GM12891 (cell line): ENCODE measurements at regions not wholly inside any gene's neighbourhood (a gene's known extent, or its start where the extent isn't known, plus 50 kb on each side); places are given as distances from the start of the nearest gene placed in this dataset.
A peak's percentile ranks its signal among the peaks of the same experiment; 100 is the strongest.

Experiments used
- DNase-seq: peaks from one replicate; pipeline ENCODE4 v3.0.0; 2011; ENCODE audit warnings: low spot score; ENCODE audit not compliant: insufficient read length
- FAIRE-seq: peaks from 2 replicates; lab custom pipeline; 2011; peaks lifted over from hg19 to GRCh38; lab: Jason Lieb, UNC
- PAX5 ChIP-seq: IDR thresholded peaks from 2 replicates; pipeline ENCODE4 v1.6.1; 2011; ENCODE audit warnings: low read length, moderate library complexity, mild to moderate bottlenecking; ENCODE audit not compliant: insufficient read depth, severe bottlenecking
- POLR2A ChIP-seq: IDR thresholded peaks from 2 replicates; pipeline ENCODE4 v1.6.1; 2011; ENCODE audit warnings: low read depth, low read length, control low read depth
- POLR2AphosphoS5 ChIP-seq: IDR thresholded peaks from 2 replicates; pipeline ENCODE4 v1.6.1; 2011; ENCODE audit warnings: low read depth, low read length, control low read depth
- POU2F2 ChIP-seq: IDR thresholded peaks from 2 replicates; pipeline ENCODE4 v1.6.1; 2011; ENCODE audit warnings: low read depth, mild to moderate bottlenecking, control low read depth, low read length, moderate library complexity
- SPI1 ChIP-seq: IDR thresholded peaks from 2 replicates; pipeline ENCODE4 v1.6.1; 2011; ENCODE audit warnings: low read depth, low read length, control low read depth
- TAF1 ChIP-seq: IDR thresholded peaks from 2 replicates; pipeline ENCODE4 v1.6.1; 2011; ENCODE audit warnings: low read depth, low read length, control low read depth

GRCh38 chr6:135791441-135791840, 60.1 kb upstream of the PDE7B start:
- FAIRE-seq, result no peak
- TF ChIP-seq PAX5 (no peak), TAF1 (no peak)

DNA sequence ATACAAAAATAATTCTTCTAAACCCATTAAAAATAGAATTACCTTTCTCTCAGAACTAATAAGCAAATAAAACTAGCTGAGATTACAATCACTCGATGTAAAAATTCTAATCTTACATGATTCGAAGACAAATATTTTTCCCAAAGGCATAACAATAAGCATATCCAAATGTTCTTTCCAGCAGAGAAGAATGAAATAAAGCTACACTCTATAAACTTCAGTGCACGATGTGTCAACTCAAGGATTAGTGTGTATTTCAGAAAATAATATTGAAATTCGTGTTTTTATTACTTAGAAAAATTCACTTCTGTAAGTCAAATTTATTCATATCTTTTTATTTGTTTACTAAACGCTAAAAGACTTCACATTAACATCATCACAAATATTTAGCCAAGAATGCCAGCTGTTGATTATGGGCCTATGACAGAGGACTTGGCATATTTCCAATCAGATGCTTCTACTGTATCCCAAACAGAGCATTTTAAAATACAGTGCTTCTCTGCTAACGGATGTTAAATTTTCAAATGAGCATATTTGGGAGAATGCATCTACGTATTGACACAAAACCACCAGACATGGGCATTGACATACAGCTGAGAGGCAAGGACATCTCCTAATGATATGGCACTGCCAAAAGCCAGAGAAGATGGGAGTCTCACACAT, 54.7 kb upstream of the PDE7B start:
- DNase-seq (no peak), FAIRE-seq (peak; percentile 16)
- TF ChIP-seq POU2F2 (no peak), PAX5 (no peak), SPI1 (no peak), POLR2A (no peak), TAF1 (no peak), POLR2AphosphoS5 (no peak)

More at GRCh38 chr6:135791441-135791840, 60.1 kb upstream of the PDE7B start:
- DNase-seq, result no peak

DNA sequence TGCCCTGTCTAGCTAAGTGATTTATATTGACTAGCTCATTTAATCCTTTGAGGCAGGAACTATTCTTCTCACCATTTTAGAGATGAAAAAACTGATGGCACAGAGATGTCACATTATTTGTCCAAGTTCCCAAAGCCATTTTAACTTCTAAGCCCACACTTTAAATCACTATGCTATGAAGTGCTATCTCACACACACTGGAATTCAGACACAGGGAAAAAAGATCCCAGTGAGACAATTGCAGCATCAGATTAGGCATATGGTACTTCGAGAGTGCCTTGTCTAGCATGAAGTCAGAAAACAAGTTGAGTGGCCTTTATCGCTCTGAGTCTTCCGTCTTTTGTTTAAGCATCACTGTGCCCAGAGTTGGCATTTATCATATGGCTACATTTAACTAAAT, 54.1 kb upstream of the PDE7B start:
- FAIRE-seq (no peak), DNase-seq (no peak)
- no peak for TF ChIP-seq SPI1

DNA sequence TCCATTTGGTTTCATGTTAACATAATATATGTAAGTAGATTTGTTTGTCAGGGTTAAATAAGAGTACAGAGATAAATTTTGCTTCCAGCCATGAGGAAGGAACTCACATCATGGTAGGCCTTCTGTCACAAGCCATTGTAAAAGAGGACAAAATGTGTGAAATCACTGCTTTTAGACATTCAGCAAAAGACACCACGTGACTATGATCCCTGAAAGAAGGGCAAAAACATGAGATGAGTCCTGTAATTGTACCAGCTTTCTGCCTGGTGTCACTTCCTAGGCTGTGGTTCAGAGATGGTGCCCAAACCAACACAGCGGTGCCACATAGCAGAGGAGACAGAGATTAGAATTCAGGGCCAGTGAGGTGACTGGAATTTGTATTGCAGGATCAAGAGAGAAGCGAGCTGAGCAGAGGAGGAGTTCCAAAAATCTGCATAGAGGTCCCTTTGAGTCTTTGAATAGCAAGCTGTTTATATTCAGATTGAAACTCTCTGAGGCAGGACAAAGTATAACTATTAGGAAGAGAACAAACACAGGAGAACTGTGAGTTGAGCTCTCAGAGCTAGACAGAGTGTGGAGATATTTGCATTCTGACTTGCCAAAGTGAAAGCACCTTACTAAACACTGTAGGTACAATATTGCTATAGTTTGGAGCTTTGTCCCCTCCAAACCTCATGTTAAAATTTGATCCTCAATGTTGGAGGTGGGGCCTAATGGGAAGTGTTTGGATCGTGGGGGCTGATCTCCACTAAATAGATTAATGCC, 52.6 kb upstream of the PDE7B start:
- no peak for TF ChIP-seq PAX5
- no peak for TF ChIP-seq POLR2AphosphoS5
- TF ChIP-seq POU2F2, result no peak
- TF ChIP-seq POLR2A, result no peak
- no peak for TF ChIP-seq TAF1
- no peak for TF ChIP-seq SPI1
- no peak for DNase-seq
- FAIRE-seq, result no peak
